ENCODE measurements at regions not wholly inside any gene's neighbourhood (a gene's known extent, or its start where the extent isn't known, plus 50 kb on each side); places are given as distances from the start of the nearest gene placed in this dataset.
"Not testable (repeated sequence)": the region's sequence is repeated elsewhere in the genome, so short reads cannot be mapped to it uniquely, and the experiment has no call there.

- Histone ChIP-seq H3K27me3 (no peaks in the 10 kb centered on the region), H3K4me3 (no peak overlapping the region), H3K4me1 (no peaks in the 10 kb centered on the region), H3K36me3 (no peaks in the 10 kb centered on the region), H3K27ac (no peak overlapping the region), H3K9me3 (no peaks in the 10 kb centered on the region)
- DNase-seq (ENCODE audit: extremely low spot score in 2 of 2): no peak
- intact Hi-C loops (cut with DNase I): no loop called here
- TF ChIP-seq POLR2AphosphoS5 (IDR thresholded peaks at IDR 0.05; ENCODE audit: insufficient read depth in 1 of 2, low read depth in 1 of 2) (no peak), POLR2A (IDR thresholded peaks at IDR 0.05) (no peak)
- TF ChIP-seq, protein P1, sequence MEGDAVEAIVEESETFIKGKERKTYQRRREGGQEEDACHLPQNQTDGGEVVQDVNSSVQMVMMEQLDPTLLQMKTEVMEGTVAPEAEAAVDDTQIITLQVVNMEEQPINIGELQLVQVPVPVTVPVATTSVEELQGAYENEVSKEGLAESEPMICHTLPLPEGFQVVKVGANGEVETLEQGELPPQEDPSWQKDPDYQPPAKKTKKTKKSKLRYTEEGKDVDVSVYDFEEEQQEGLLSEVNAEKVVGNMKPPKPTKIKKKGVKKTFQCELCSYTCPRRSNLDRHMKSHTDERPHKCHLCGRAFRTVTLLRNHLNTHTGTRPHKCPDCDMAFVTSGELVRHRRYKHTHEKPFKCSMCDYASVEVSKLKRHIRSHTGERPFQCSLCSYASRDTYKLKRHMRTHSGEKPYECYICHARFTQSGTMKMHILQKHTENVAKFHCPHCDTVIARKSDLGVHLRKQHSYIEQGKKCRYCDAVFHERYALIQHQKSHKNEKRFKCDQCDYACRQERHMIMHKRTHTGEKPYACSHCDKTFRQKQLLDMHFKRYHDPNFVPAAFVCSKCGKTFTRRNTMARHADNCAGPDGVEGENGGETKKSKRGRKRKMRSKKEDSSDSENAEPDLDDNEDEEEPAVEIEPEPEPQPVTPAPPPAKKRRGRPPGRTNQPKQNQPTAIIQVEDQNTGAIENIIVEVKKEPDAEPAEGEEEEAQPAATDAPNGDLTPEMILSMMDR (IDR thresholded peaks at IDR 0.05): no peak
Observed at GRCh38 chr4:126906466-126906865, 726.3 kb upstream of the INTU start.

DNA sequence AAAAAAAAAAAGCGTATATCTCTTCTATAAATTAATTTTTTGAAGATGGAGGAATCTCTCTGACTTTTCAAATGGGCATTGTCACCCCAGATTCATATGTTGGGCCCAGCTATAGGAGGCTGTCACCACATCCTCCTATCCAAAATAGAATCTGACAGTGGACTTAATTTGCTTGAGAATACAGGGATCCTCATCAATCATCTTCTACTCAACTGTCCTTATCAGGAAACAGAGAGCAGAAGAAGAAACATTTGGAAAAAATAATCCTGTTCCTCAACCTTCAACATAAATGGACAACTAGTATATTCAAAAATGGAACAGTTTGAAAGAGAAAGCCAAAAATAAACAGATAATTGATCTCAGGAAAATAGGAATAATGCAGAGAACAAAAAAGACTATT lies 725.4 kb upstream of the INTU start:
- Histone ChIP-seq H3K4me1 (no peaks in the 10 kb centered on the region), H3K27me3 (no peaks in the 10 kb centered on the region), H3K4me3 (no peak overlapping the region), H3K9me3 (no peaks in the 10 kb centered on the region), H3K27ac (no peak overlapping the region), H3K36me3 (no peaks in the 10 kb centered on the region)
- intact Hi-C loops (cut with DNase I): no loop called here
- no peak for DNase-seq (ENCODE audit: extremely low spot score in 2 of 2)
- no peak for TF ChIP-seq POLR2A (IDR thresholded peaks at IDR 0.05)
- TF ChIP-seq, protein P1 (IDR thresholded peaks at IDR 0.05): no peak

DNA sequence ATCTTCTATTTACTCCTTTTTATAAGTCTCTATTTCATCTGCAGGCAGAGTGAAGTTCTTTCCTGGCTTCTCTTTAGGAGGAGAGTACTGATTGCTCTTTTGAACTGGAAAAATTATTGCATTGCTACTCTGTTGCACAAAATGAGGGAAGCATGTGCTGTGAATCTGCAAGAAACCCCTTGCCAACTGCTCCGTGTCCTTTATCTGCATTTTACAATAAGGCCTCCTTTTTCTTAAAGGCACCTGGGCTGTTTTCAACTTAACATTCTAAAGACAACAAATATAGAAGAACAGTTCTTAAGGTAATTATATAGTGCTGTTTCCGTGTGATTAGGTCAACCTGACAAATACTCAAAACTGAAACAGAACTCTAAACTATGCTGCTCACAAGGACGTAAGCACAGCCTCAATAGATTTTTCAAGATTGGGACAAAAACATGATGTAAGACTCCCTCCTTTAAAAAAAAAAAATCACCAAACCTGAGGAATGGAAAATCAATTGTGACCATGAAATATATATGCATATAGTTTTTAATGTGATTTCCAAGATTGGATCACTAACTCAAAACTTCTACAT lies 716.6 kb upstream of the INTU start:
- Histone ChIP-seq H3K36me3 (no peaks in the 10 kb centered on the region), H3K4me1 (peaks cover 4% of the 10 kb centered on the region), H3K4me3 (no peak overlapping the region), H3K27ac (no peak overlapping the region), H3K27me3 (no peaks in the 10 kb centered on the region), H3K9me3 (no peaks in the 10 kb centered on the region)
- TF ChIP-seq POLR2AphosphoS5 (IDR thresholded peaks at IDR 0.05; ENCODE audit: insufficient read depth in 1 of 2, low read depth in 1 of 2) (no peak), POLR2A (IDR thresholded peaks at IDR 0.05) (no peak)
- TF ChIP-seq, protein P1 (IDR thresholded peaks at IDR 0.05): no peak
- intact Hi-C loops (cut with DNase I): no loop called here
- DNase-seq (ENCODE audit: extremely low spot score in 2 of 2): no peak

- no peak for DNase-seq (ENCODE audit: extremely low spot score in 2 of 2)
- H3K27me3 ChIP-seq: no peaks in the 10 kb centered on the region
- H3K36me3 ChIP-seq: no peaks in the 10 kb centered on the region
- H3K27ac ChIP-seq: no peak overlapping the region
- H3K9me3 ChIP-seq: no peaks in the 10 kb centered on the region
- no peak overlapping the region for H3K4me3 ChIP-seq
- intact Hi-C loops (cut with DNase I): no loop called here
- peaks cover 4% of the 10 kb centered on the region for H3K4me1 ChIP-seq
- TF ChIP-seq POLR2A (IDR thresholded peaks at IDR 0.05): no peak
- TF ChIP-seq POLR2AphosphoS5 (IDR thresholded peaks at IDR 0.05; ENCODE audit: insufficient read depth in 1 of 2, low read depth in 1 of 2): no peak
- TF ChIP-seq, protein P1 (IDR thresholded peaks at IDR 0.05): no peak
Observed at GRCh38 chr4:126916626-126917140, 716.1 kb upstream of the INTU start.

DNA sequence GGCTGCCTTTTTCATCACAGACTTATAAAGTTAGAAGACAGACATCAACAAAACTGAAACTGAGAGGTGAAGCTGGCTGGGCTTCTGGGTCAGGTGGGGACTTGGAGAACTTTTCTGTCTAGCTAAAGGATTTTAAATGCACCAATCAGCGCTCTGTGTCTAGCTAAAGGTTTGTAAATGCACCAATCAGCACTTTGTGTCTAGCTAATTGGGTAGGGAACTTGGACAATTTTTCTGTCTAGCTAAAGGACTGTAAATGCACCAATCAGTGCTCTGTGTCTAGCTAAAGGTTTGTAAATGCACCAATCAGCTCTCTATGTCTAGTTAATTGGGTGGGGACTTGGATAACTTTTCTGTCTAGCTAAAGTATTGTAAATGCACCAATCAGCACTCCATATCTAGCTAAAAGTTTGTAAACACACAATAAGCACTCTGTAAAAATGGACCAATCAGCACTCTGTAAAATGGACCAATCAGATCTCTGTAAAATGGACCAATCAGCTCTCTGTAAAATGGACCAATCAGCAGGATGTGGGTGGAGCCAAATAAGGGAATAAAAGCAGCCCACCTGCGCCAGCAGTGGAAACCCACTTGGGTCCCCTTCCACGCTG lies 710.3 kb upstream of the INTU start:
- H3K27ac ChIP-seq; H3K27me3 ChIP-seq; H3K4me3 ChIP-seq; intact Hi-C loops (cut with DNase I); DNase-seq (ENCODE audit: extremely low spot score in 2 of 2); H3K4me1 ChIP-seq; H3K36me3 ChIP-seq; H3K9me3 ChIP-seq: not testable (repeated sequence)
